Activated CD8-positive, alpha-beta memory T cell treated with anti-CD3 and anti-CD28 coated beads for 36 hours (primary cell): ENCODE measurements at regions not wholly inside any gene's neighbourhood (a gene's known extent, or its start where the extent isn't known, plus 50 kb on each side); places are given as distances from the start of the nearest gene placed in this dataset.
"Not testable (repeated sequence)": the region's sequence is repeated elsewhere in the genome, so short reads cannot be mapped to it uniquely, and the experiment has no call there.

Experiments used
- CTCF ChIA-PET: fragments of 350-600 bp; sonication (Branson Sonifier 250); formaldehyde crosslinking; loops from one replicate; lab custom pipeline; 2021; ENCODE audit warnings: antibody characterized with exemption; lab: Charles Lee
- POLR2A ChIA-PET: fragments of 350-600 bp; sonication (Branson Sonifier 250); formaldehyde crosslinking; loops from one replicate; lab custom pipeline; 2021; ENCODE audit warnings: antibody characterized with exemption; lab: Charles Lee

- POLR2A ChIA-PET = no interaction called here
- CTCF ChIA-PET = no interaction called here
These were observed 149.5 kb downstream of the SPP2 start for GRCh38 chr2:234199996-234200395.

- CTCF ChIA-PET = no interaction called here
- POLR2A ChIA-PET = no interaction called here
These were observed 148.5 kb downstream of the SPP2 start for GRCh38 chr2:234198976-234199375.

GRCh38 chr2:234195516-234195915 is 145.0 kb downstream of the SPP2 start:
- ChIA-PET POLR2A (no interaction called here), CTCF (no interaction called here)

- CTCF ChIA-PET = no interaction called here
- POLR2A ChIA-PET = no interaction called here
These were observed 143.6 kb downstream of the SPP2 start for GRCh38 chr2:234193977-234194563.

GRCh38 chr2:234191819-234192407 is 141.4 kb downstream of the SPP2 start:
- ChIA-PET CTCF (no interaction called here), POLR2A (no interaction called here)

- CTCF ChIA-PET = interaction anchor here (0.6 kb wide), 2 partner anchors 53 to 194 kb away, joined by 3 read pairs; no protein-coding TSS in a partner anchor
- POLR2A ChIA-PET = no interaction called here
These were observed 139.3 kb downstream of the SPP2 start for GRCh38 chr2:234189786-234190300.

- ChIA-PET POLR2A (no interaction called here), CTCF (no interaction called here)
These were observed 138.7 kb downstream of the SPP2 start for GRCh38 chr2:234189230-234189629.

GRCh38 chr2:234187646-234188174 is 137.2 kb downstream of the SPP2 start:
- ChIA-PET POLR2A (no interaction called here), CTCF (no interaction called here)

- ChIA-PET POLR2A (no interaction called here), CTCF (no interaction called here)
These were observed 130.6 kb downstream of the SPP2 start for GRCh38 chr2:234181121-234181520.

GRCh38 chr2:234179031-234179363 is 128.5 kb downstream of the SPP2 start:
- ChIA-PET POLR2A (no interaction called here), CTCF (no interaction called here)

GRCh38 chr2:234178330-234179030 is 128.0 kb downstream of the SPP2 start:
- ChIA-PET CTCF (no interaction called here), POLR2A (no interaction called here)

GRCh38 chr2:234175649-234176048 is 125.1 kb downstream of the SPP2 start:
- CTCF ChIA-PET = no interaction called here

GRCh38 chr2:234174742-234175141 is 124.2 kb downstream of the SPP2 start:
- POLR2A ChIA-PET = no interaction called here
- CTCF ChIA-PET = interaction anchor here (0.6 kb wide), 2 partner anchors 146 to 160 kb away, joined by 3 read pairs; no protein-coding TSS in a partner anchor

More at GRCh38 chr2:234175649-234176048, 125.1 kb downstream of the SPP2 start:
- POLR2A ChIA-PET = no interaction called here

- POLR2A ChIA-PET = no interaction called here
- CTCF ChIA-PET = no interaction called here
These were observed 122.0 kb downstream of the SPP2 start for GRCh38 chr2:234172532-234172931.

- POLR2A ChIA-PET = no interaction called here
- CTCF ChIA-PET = no interaction called here
These were observed 121.6 kb downstream of the SPP2 start for GRCh38 chr2:234172066-234172465.

- ChIA-PET POLR2A (no interaction called here), CTCF (no interaction called here)
These were observed 121.2 kb downstream of the SPP2 start for GRCh38 chr2:234171666-234172065.

- ChIA-PET POLR2A (interaction anchor here (0.6 kb wide), 1 partner anchor 162 kb away, joined by 4 read pairs; no protein-coding TSS in a partner anchor), CTCF (no interaction called here)
These were observed 119.2 kb downstream of the SPP2 start for GRCh38 chr2:234169674-234170073.

- POLR2A ChIA-PET, CTCF ChIA-PET: not testable (repeated sequence)
These were observed 118.4 kb downstream of the SPP2 start for GRCh38 chr2:234168605-234169570.

GRCh38 chr2:234166531-234166930 is 116.0 kb downstream of the SPP2 start:
- POLR2A ChIA-PET = no interaction called here
- CTCF ChIA-PET = no interaction called here
